ENCODE measurements at regions not wholly inside any gene's neighbourhood (a gene's known extent, or its start where the extent isn't known, plus 50 kb on each side); places are given as distances from the start of the nearest gene placed in this dataset.
"Not testable (repeated sequence)": the region's sequence is repeated elsewhere in the genome, so short reads cannot be mapped to it uniquely, and the experiment has no call there.

GRCh38 chr21:9656455-9656854, 864.9 kb upstream of the TPTE start:
- Mint-ChIP-seq H3K36me3 (peaks cover 0 to 14% (median 0%) of the 10 kb centered on the region in 3 donors), H3K9me3 (peaks cover 0 to 27% (median 18%) of the 10 kb centered on the region in 9 donors)
- H3K4me1 Mint-ChIP-seq, ATAC-seq, H3K27ac Mint-ChIP-seq, H3K27me3 Mint-ChIP-seq, DNase-seq, H3K4me3 Mint-ChIP-seq, POLR2A ChIA-PET: not testable (repeated sequence)

DNA sequence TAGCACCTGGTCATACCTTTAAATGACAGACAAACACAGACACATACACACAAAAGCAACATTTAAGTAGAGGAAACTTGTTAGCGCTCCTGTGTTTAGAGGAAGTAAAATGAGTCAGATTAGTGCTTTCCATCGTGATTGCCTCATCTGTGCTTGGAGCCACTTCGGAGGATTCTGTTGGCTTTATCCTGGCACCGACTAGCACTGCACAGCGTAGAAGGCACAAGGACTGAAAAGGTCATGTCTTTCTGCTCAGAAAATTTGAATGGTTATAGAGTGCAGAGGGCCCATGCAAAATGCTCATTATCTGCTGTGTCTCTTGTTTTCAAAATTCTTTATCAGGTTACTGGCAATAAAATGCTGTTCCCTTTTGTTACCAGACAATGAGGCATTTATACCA, 863.6 kb upstream of the TPTE start:
- H3K4me1 Mint-ChIP-seq, H3K27me3 Mint-ChIP-seq, H3K27ac Mint-ChIP-seq, H3K4me3 Mint-ChIP-seq, POLR2A ChIA-PET, ATAC-seq, DNase-seq, H3K36me3 Mint-ChIP-seq: not testable (repeated sequence)
- peaks cover 0 to 20% (median 16%) of the 10 kb centered on the region in 9 donors for H3K9me3 Mint-ChIP-seq

- H3K36me3 Mint-ChIP-seq, H3K4me3 Mint-ChIP-seq, H3K27ac Mint-ChIP-seq, ATAC-seq, H3K27me3 Mint-ChIP-seq, H3K4me1 Mint-ChIP-seq, POLR2A ChIA-PET, DNase-seq: not testable (repeated sequence)
- peaks cover 0 to 20% (median 15%) of the 10 kb centered on the region in 9 donors for H3K9me3 Mint-ChIP-seq
These were observed 861.5 kb upstream of the TPTE start for GRCh38 chr21:9659877-9660276.

- H3K27me3 Mint-ChIP-seq, H3K4me1 Mint-ChIP-seq, POLR2A ChIA-PET, DNase-seq, H3K36me3 Mint-ChIP-seq, H3K27ac Mint-ChIP-seq, H3K4me3 Mint-ChIP-seq, H3K9me3 Mint-ChIP-seq, ATAC-seq: not testable (repeated sequence)
These were observed 857.3 kb upstream of the TPTE start for GRCh38 chr21:9663914-9664729.

- H3K27me3 Mint-ChIP-seq, POLR2A ChIA-PET, H3K9me3 Mint-ChIP-seq, H3K4me3 Mint-ChIP-seq, H3K36me3 Mint-ChIP-seq, H3K4me1 Mint-ChIP-seq, H3K27ac Mint-ChIP-seq, ATAC-seq: not testable (repeated sequence)
- peak in 1 of 10 donors; percentile 40 for DNase-seq
These were observed 845.6 kb upstream of the TPTE start for GRCh38 chr21:9675811-9676210.

DNA sequence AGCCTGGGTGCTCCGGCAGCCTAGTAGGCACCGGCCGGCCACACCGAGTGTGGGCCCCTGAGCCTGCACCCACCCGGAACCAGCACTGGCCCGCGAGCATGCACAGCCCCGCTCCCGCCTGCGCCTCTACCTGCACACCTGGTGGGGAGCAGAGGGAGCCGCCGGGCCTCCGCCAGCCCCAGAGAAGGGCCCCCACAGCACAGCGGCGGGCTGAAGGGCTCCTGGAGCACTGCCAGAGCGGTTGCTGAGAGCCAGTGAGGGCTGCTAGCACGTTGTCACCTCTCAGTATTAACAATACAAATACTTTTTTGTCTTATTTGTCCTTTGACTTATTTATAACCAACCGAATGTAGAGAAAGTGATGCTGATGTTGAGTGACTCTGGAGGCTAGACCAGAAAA, 842.4 kb upstream of the TPTE start:
- H3K36me3 Mint-ChIP-seq, H3K27ac Mint-ChIP-seq, H3K4me3 Mint-ChIP-seq, H3K27me3 Mint-ChIP-seq, H3K9me3 Mint-ChIP-seq, DNase-seq, ATAC-seq, POLR2A ChIA-PET, H3K4me1 Mint-ChIP-seq: not testable (repeated sequence)

DNA sequence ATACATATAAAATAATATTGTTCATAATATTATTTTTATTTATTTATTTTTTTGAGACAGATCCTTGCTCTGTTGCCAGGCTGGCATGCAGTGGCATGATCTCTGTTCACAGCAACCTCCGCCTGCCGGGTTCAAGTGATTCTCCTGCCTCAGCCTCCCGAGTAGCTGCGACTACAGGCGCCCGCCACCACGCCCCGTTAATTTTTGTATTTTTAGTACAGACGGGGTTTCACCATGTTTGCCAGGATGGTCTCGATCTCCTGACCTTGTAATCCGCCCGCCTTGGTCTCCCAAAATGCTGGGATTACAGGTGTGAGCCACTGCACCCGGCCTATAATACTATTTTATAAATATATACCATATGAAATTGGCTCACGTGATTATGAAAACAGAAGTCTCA, 832.4 kb upstream of the TPTE start:
- POLR2A ChIA-PET, H3K36me3 Mint-ChIP-seq, H3K4me3 Mint-ChIP-seq, H3K9me3 Mint-ChIP-seq, DNase-seq, H3K27ac Mint-ChIP-seq, H3K4me1 Mint-ChIP-seq, H3K27me3 Mint-ChIP-seq, ATAC-seq: not testable (repeated sequence)

DNA sequence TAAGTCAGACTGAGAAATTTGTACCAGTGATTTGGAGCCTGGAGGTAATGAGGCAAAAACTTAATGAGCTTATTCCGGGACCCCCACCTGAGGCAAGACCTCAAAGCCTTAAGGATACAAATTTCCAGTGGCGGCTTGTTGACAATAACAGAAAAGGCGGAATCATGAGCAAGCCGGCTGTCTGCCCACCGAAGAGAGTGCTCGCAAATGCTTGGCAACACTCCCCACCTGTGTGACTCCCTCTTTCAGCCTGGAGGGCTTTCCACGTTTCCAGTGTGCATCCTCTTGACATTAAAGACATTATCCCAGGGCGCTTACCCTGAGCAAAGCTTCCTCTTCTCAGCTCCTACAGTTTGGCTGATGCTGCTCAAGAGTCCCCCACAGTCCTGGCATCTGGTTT, 830.4 kb upstream of the TPTE start:
- H3K9me3 Mint-ChIP-seq, H3K27ac Mint-ChIP-seq, DNase-seq, POLR2A ChIA-PET, H3K4me3 Mint-ChIP-seq, ATAC-seq, H3K36me3 Mint-ChIP-seq, H3K4me1 Mint-ChIP-seq, H3K27me3 Mint-ChIP-seq: not testable (repeated sequence)

DNA sequence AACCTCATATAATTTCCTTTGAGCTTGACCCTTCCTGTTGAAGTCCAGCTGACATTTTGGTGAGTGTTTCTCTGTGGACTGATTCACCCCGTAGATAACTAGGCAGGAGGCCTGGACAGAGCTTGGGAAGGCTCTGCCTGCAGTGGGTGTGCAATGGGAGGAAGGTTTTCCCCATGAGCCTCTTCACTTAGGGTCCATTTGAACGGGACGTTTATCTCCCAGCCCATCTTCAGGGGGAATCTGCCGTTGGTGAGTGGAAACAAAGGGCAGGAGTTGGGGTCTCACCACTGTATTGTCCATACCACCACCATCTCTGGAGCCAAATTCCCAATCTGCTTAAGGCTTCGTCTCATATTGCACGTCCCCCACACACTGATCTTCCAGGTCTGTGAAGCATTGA, 825.6 kb upstream of the TPTE start:
- H3K9me3 Mint-ChIP-seq, H3K4me3 Mint-ChIP-seq, POLR2A ChIA-PET, DNase-seq, ATAC-seq, H3K27me3 Mint-ChIP-seq, H3K27ac Mint-ChIP-seq, H3K36me3 Mint-ChIP-seq, H3K4me1 Mint-ChIP-seq: not testable (repeated sequence)

GRCh38 chr21:9697751-9698150, 823.6 kb upstream of the TPTE start:
- H3K27me3 Mint-ChIP-seq, ATAC-seq, DNase-seq, H3K4me3 Mint-ChIP-seq, H3K4me1 Mint-ChIP-seq, H3K27ac Mint-ChIP-seq, H3K9me3 Mint-ChIP-seq, POLR2A ChIA-PET, H3K36me3 Mint-ChIP-seq: not testable (repeated sequence)

GRCh38 chr21:9705016-9705415, 816.4 kb upstream of the TPTE start:
- H3K27ac Mint-ChIP-seq, H3K4me3 Mint-ChIP-seq, H3K9me3 Mint-ChIP-seq, POLR2A ChIA-PET, DNase-seq, ATAC-seq, H3K4me1 Mint-ChIP-seq, H3K36me3 Mint-ChIP-seq, H3K27me3 Mint-ChIP-seq: not testable (repeated sequence)

GRCh38 chr21:9705455-9705854, 815.9 kb upstream of the TPTE start:
- H3K4me1 Mint-ChIP-seq, DNase-seq, H3K27ac Mint-ChIP-seq, H3K9me3 Mint-ChIP-seq, H3K4me3 Mint-ChIP-seq, H3K36me3 Mint-ChIP-seq, POLR2A ChIA-PET, H3K27me3 Mint-ChIP-seq, ATAC-seq: not testable (repeated sequence)

DNA sequence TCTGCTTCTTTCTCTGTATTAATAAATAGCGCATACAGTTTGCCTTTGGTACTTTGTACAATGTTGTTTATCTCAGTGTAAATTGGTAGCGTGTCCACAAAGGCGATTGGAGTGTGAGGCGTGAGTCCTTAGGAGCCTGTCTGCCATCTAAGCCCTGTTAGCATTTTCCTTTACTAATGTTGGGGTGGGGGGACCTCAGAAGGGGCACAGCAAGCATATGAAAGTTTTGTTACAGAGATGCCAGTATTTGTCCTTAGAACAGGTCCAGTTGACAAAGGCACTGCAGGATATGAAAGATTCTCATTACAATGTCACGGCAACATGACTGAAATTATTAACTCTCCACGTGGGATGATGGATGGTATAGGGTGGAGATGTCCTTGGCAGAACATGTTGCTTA, 796.8 kb upstream of the TPTE start:
- H3K4me1 Mint-ChIP-seq, ATAC-seq, DNase-seq, H3K27ac Mint-ChIP-seq, H3K27me3 Mint-ChIP-seq, POLR2A ChIA-PET, H3K4me3 Mint-ChIP-seq: not testable (repeated sequence)
- H3K36me3 Mint-ChIP-seq: peaks cover 0 to 10% (median 0%) of the 10 kb centered on the region in 3 donors
- peaks cover 9 to 49% (median 20%) of the 10 kb centered on the region in 9 donors for H3K9me3 Mint-ChIP-seq

- H3K4me3 Mint-ChIP-seq, H3K27me3 Mint-ChIP-seq, DNase-seq, POLR2A ChIA-PET, H3K4me1 Mint-ChIP-seq, H3K27ac Mint-ChIP-seq, ATAC-seq: not testable (repeated sequence)
- H3K9me3 Mint-ChIP-seq: peaks cover 9 to 50% (median 20%) of the 10 kb centered on the region in 9 donors
- peaks cover 0 to 10% (median 0%) of the 10 kb centered on the region in 3 donors for H3K36me3 Mint-ChIP-seq
These were observed 794.2 kb upstream of the TPTE start for GRCh38 chr21:9727187-9727586.

All from naive thymus-derived CD8-positive, alpha-beta T cell (primary cell).